ENCODE measurements at regions not wholly inside any gene's neighbourhood (a gene's known extent, or its start where the extent isn't known, plus 50 kb on each side); places are given as distances from the start of the nearest gene placed in this dataset.

DNA sequence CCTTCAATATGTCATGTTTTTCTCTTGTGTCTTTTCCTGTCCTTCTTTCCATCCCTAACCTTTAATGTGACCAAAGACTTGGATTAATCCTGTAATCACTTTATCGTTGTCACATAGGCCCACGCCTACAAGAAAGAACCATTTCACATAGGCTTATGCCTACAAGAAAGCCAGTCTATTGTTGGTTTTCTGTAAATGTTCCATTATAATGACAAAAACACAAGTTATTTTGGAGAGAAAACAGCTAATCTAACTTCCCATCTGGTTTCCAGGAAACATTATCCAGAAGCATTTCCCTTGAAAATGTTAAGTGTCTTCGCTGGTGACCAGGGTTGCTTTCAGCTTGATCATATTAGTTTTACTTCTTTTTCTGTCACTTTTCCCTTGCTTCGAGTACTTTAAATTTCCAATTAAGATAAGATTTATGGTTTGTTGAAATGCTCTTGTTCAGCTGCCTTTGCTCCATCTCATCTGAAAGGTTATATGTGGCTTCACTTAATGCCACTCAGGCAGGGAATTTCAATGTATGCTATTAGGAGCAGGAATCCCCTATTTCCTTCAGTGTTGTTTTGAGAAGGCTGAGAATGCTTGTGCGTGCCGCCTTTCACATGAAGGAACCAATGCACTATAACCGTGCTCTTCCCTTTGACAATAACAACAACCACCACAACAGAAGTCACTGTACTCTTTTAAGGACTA is 708.2 kb downstream of the EFNB2 start:
- DNase-seq, result no peak

DNA sequence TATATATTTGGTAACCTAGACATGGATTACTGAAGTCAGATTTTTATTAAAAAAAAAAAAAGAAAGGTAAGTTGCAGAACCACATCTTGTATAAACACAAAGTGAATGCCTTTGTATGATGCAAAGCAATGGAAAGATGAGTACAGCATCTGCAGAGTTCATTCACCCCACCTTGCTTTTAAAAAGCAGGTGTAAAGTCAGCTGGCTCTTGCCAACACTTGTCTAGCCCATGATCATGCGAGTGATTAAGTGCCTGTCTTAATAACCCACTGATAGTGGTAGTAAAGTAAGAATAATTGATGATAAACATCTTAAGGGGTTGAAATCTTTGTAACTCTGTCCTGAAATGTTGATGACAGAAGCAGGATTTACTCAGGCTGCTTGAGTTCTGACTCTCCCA is 710.4 kb downstream of the EFNB2 start:
- DNase-seq, result no peak

GRCh38 chr13:105821337-105821736 is 714.1 kb downstream of the EFNB2 start:
- DNase-seq, result no peak

DNA sequence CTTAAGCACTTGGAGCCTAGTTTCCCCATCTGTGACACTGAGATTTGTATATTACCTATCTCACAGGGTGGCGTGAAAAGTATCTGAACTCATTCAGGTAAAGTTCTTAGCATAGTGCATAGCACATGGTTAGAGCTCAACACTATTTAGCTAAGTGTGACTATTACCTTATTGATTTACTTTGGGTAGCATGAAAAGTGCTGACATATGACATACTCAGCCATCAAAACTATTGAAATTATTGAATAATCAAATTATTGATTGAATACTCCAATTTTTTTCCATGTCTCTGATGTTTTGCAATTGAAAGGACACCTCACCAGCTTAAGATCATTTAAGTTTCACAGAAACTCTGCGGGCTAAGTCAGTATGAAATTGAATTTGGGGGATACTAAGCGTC is 715.0 kb downstream of the EFNB2 start:
- DNase-seq, result no peak

- no peak for DNase-seq
Observed at GRCh38 chr13:105817498-105817897, 718.0 kb downstream of the EFNB2 start.

- DNase-seq, result no peak
Observed at GRCh38 chr13:105816994-105817393, 718.5 kb downstream of the EFNB2 start.

DNA sequence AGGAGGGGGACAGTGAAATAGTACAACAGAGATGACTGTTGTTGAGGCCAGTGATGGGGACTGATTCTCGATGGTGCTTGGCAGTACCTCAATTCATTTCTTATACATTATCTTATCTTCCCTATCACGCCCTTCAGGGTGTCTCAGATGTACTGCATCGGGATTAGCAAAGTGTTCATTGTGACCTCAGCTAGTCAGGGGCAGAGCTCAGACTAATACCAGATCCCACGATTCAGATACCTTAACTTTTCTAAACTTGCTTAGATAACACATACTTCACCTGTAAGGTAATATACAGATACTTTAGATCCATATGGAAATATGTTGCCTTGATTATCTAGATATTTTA is 720.6 kb downstream of the EFNB2 start:
- no peak for DNase-seq

- no peak for DNase-seq
Observed at GRCh38 chr13:105814219-105814901, 721.1 kb downstream of the EFNB2 start.

DNA sequence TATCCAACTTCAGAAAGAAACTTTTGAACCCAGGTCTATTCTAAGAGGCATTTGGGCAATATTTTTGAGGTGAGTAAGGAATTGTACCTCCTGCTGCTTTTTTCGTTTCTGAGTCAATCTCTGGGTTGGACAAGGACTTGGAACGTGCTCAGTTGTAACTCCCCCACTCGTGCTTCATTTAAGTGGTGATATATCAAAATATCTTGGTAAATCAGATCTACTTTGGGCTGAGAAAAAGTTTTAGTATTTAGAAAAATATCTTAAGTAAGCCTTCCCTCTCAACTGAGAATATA is 728.9 kb downstream of the EFNB2 start:
- no peak for DNase-seq

DNA sequence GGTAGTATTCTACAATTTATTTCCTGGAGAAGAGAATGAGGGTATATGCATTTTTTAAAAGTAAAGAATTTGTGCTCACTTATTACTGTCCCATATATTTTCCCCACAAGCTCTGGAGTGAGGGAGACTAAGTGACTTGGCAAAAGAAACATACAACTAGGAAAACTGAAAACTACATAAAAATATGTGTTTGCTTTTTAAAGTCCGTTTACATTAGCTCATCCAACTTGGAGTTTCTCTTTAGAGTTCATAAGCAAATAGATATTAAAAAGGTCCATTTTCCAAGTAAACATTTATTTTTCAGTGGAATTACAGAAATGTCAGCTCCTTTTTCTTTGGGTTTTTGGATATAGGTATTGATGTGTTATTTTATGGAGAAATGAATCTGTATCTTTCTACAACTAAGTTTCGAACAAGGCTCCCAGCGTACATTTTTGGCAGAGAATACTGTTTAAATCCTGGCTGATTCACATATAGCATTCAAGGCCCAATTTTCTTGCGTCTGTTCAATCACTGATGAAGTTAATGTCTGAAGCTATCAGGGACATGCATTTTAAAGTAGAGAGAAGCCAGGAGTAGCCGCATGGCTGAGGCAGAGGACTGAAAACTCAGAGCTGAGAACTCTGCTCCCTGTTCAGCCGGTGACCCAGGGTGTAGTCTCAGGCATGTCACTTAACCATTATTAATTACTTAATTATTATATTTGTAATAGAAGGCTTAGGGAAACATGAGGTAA is 729.4 kb downstream of the EFNB2 start:
- DNase-seq, result no peak

DNA sequence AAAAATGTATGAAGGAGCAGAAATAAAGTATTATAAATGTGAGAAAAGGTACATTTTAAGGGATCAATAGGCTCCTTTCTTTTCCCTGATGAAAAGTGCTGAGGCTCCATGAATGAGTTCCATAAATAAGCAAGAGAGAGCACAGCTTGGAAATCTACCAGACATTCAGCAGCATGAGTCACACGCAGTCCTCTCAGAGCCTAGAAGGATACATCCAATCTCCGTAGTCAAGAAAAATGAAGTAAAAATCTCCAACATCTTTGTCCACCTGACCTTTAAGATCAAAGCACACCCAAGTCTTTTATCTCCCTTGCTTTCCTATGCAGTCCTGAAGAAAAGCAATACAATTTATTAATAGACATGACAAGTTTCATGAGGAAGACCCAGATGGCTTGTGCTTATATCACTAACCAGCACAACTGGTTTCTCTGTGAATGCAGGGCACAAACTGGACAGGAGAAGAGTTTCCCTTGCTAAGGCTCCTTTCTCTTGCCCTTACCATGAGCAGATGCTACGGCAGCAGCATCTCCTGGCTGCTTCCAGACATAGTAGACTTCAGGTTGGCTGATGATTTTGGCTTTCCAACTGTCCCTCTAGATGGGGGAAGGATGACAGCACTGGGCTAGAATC is 730.8 kb downstream of the EFNB2 start:
- DNase-seq, result no peak

DNA sequence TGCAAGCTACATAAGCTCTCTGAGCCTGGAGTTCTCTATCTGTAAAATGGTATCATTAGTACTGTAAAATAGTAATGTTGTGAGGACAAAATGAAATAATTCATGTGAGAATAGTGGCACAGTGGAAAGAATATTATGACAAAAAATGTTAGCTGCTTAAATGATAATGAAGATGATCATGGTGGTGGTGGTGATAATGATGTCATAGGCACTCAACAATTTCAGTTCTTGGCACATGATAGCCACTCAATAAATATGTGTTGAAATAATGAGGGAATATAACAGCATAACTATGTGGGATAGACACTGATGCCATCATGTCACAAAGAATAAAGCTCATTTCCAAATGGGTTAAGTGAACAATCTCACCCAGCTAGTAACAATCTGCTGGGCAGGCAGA is 736.3 kb downstream of the EFNB2 start:
- DNase-seq, result no peak

DNA sequence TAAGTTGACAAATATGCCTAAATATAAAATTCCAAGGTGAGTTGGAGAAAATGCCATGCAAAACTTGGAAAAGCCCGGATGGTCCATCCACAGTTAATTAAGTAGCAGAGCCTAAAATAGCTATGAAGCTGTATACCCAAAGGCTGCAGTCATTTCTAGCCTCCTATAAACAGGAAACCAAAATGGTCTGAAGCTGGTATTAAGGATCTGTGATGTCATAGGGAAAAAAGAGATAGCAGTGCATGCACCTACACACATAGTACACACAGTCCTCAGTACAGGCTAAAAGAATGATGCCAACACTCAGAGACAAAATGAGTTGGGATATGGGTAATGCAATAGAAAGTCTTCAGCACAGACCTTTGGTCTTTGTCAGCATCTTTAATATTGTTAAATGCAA is 736.9 kb downstream of the EFNB2 start:
- no peak for DNase-seq

- DNase-seq, result no peak
Observed at GRCh38 chr13:105796081-105796480, 739.4 kb downstream of the EFNB2 start.

- DNase-seq, result no peak
Observed at GRCh38 chr13:105790923-105791322, 744.5 kb downstream of the EFNB2 start.

DNA sequence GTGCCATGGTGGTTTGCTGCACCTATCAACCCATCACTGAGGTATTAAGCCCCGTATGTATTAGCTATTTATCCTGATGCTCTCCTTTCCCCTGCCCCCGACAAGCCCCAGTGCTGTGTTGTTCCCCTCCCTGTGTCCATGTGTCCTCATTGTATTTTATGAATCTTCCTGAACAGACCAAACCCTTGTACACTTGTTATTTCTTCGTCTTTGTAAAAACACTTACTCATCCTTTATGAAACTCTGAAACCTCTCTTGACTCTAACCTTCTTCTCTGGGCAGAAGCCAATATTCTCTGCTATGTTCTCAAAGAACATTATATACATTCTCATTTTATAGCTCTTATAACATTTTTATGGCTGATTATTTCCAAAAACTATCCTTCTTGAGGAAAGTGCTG is 746.9 kb downstream of the EFNB2 start:
- no peak for DNase-seq

DNA sequence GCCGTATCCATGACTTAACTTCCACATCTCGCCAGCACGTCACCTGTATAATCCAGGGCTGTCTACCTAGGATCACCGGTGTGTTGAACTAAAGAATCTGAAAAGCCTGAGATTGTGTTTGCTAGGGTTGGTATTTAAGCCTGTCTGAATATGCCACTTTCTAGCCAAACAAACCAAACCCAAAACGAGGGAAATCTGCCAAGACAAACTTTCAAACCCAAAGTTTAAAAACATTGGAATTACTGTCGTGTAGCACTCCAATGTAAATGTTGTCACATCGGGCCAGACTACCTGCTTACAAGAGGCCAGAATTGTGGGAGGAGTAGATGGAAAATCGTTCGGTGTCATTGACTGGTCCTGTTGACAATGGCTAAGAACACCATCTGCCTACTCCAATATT is 747.8 kb downstream of the EFNB2 start:
- DNase-seq, result no peak

DNA sequence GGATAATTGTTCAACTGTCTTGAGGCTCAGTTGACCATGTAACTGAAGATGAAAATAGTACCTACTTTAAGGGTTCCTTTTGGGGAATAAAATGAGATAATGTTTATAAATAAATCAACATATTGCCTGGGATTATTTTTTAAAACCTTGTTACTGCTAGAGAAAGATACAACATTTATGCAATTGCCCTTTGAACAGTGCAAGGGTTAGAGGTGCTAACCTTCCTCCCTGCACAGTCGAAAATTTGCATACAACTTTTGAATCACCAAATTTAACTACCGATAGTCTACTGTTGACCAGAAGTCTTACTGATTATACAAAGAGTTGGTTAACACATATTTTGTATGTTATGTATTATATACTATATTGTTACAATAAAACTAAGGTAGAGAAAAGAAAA is 750.0 kb downstream of the EFNB2 start:
- DNase-seq, result no peak

DNA sequence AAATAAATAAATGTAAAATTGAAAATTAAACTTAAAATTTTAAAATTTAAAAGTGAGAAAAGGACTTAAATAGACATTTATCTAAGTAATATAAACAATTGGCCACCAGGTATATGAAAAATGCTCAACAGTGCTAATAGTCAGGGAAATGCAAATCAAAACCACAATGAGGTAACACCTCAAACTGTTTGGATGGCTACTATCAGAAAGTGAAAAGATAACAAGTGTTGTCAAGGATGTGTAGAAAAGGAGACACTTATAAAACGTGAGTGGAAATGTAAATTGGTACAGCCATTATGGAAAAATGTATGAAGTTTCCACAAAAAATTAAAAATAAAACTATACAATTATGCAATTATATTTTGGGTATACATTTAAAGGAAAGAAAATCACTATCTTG is 752.2 kb downstream of the EFNB2 start:
- DNase-seq, result no peak

DNA sequence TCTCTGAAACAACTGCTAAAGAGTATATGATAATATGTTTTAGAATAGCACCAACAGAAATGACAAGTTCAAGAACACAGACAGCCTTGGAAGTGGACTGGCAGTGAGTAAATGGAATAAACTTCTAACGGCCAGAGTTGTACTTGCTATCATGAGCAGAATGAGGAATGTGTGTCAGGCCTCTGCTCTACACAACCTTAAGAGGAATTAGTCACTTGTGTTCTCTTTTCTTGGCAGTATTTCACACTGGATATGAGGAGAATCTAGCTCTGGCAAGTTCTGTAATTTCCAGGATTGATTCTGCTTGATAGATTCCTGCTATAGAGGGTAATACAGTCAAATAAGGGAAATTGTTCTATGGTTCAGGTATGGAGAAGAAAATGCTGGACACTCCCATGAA is 757.3 kb downstream of the EFNB2 start:
- DNase-seq, result no peak

DNA sequence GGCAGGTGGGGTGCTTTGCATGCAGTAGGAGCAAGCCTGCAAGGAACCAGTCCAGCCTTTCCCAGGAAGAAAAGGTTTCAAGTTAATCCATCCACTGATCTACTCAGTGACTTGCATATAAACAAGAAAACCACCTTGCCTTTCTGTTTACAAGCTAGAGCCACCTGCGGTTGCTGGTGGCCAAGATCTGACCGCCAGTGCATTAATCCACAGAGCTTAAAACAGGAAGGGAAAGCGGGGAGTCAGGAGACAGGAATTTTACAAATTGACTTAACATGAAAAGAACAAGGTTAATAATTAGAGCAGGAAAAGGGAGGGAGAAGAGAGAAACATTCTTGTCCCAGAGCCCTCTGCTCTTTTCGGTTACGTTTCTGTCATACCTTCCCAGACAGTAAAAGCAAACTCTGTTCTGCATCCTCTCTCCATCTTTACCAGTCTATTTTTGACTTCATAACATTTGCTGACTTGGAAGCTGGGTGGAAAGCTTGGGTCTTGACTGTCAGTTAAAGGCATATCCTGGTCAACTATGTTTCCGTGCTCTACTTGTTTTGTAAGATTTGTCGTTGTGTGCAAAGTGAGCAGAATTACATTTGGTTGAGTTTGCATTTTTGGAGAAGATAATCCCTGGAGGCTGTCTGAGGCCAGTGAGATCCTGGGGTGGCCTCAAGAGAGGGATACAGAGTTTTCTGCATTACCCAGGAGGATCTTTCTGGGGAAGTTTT is 760.6 kb downstream of the EFNB2 start:
- DNase-seq, result no peak

DNA sequence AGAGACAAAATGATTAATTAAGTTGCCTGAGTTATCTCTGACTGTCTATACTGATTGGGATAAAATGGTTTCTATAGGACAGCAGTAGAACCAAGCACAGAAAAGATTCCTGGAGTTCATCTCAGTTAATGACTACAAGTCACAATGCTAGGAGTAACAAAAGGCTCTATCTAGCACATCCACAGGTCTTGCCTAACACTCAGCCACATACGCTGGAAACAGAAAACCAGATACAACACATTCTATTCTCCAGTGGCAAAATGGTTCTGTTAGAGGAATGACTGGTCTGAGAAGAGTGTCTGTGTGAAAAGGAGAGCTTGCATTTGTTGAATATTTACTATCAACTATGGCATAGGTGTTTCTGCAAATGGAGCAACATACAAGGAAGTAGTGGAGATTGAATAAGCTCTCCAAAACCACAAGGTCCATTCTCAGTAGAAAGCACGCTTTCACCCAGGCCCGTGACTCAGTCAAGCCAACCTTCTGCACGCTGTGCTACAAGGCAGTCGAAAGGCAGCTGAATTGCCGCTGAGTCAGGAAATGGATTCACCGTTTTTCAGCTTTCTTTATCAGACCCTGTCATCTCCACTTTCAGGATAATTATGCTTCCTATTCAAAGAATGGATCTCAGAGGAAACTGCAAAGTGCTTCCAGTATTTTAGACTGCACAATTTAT is 761.5 kb downstream of the EFNB2 start:
- no peak for DNase-seq

DNA sequence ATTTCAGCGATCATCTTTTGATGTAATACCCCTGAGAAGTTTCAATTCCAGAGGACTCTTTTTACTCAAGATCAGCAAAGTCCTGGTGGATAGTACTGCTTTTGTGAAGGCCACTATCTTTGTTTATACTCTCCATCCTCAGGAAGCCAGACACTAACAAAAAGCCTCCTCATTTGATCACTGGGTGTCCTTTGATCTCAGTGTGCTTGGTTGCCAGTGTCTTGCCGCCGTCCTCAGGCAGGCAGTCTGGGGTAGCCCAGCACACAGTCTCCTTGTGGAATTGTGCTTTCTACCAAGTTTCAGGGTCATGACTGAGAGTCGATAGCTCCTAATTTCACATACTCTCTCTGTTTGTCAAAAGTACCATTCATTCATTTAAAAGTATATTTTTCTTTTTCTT is 762.2 kb downstream of the EFNB2 start:
- DNase-seq, result no peak
